Ascending aorta (tissue), 2 donors: ENCODE measurements at regions not wholly inside any gene's neighbourhood (a gene's known extent, or its start where the extent isn't known, plus 50 kb on each side); places are given as distances from the start of the nearest gene placed in this dataset.

Experiments used
- DNase-seq, 2 donors: peaks; one replicate each; pipeline ENCODE4 v3.0.0-alpha.2; 2019; ENCODE audit warnings: low spot score in 2 of 2
- H3K27ac ChIP-seq, 2 donors: fragments of 200-600 bp; sonication (generic); one replicate each; pipeline ENCODE4 v1.5.1; 2016 to 2017; ENCODE audit warnings: mild to moderate bottlenecking in 1 of 2
- H3K27me3 ChIP-seq: fragments of 200-600 bp; sonication (generic); one replicate; pipeline ENCODE4 v1.5.1; 2017
- H3K36me3 ChIP-seq, 2 donors: fragments of 200-600 bp; sonication (generic); one replicate each; pipeline ENCODE4 v1.5.1; 2016
- H3K4me1 ChIP-seq, 2 donors: fragments of 200-600 bp; sonication (generic); one replicate each; pipeline ENCODE4 v1.5.1; 2016 to 2017; ENCODE audit warnings: mild to moderate bottlenecking in 1 of 2
- H3K4me3 ChIP-seq, 2 donors: fragments of 200-600 bp; sonication (generic); one replicate each; pipeline ENCODE4 v1.5.1; 2016 to 2017; ENCODE audit warnings: mild to moderate bottlenecking in 1 of 2
- H3K9me3 ChIP-seq, 2 donors: fragments of 200-600 bp; sonication (generic); one replicate each; pipeline ENCODE4 v1.5.1; 2016
- CTCF ChIP-seq, 3 experiments: fragments of 200-600 bp in 2 of 3; fragments of 450-650 bp in 1 of 3; sonication (generic) in 2 of 3; IDR thresholded peaks; one replicate each; pipeline ENCODE4 v1.5.1; 2016 to 2019; ENCODE audit warnings: antibody characterized with exemption in 3 of 3, mild to moderate bottlenecking in 1 of 3, moderate library complexity in 1 of 3
- intact Hi-C: fragments of 100-400 bp; cut with DNase I; formaldehyde crosslinking; loops from one replicate; pipeline ENCODE4 v1.15.1; 2023

- H3K27ac ChIP-seq = no peak overlapping the region
- intact Hi-C loops = no loop called here
- no peak for TF ChIP-seq CTCF (IDR thresholded peaks at IDR 0.05)
These were observed 97.2 kb downstream of the DMRTA2 start for GRCh38 chr1:50326026-50326425.

GRCh38 chr1:50322579-50322978, 100.7 kb downstream of the DMRTA2 start:
- Histone ChIP-seq H3K27ac (no peak overlapping the region), H3K27me3 (no peaks in the 10 kb centered on the region), H3K9me3 (no peaks in the 10 kb centered on the region), H3K4me1 (no peaks in the 10 kb centered on the region), H3K4me3 (no peak overlapping the region), H3K36me3 (no peaks in the 10 kb centered on the region)
- intact Hi-C loops = no loop called here
- no peak for DNase-seq
- TF ChIP-seq CTCF (IDR thresholded peaks at IDR 0.05) = no peak

More at GRCh38 chr1:50326026-50326425, 97.2 kb downstream of the DMRTA2 start:
- Histone ChIP-seq H3K4me3 (no peak overlapping the region), H3K4me1 (no peaks in the 10 kb centered on the region), H3K36me3 (no peaks in the 10 kb centered on the region), H3K27me3 (no peaks in the 10 kb centered on the region), H3K9me3 (no peaks in the 10 kb centered on the region)
- no peak for DNase-seq

GRCh38 chr1:50318428-50318827, 104.8 kb downstream of the DMRTA2 start:
- H3K4me1 ChIP-seq = no peaks in the 10 kb centered on the region
- H3K36me3 ChIP-seq = no peaks in the 10 kb centered on the region
- no peak overlapping the region for H3K4me3 ChIP-seq
- intact Hi-C loops = no loop called here
- DNase-seq = no peak
- no peak overlapping the region for H3K27ac ChIP-seq
- TF ChIP-seq CTCF (IDR thresholded peaks at IDR 0.05) = no peak
- H3K9me3 ChIP-seq = no peaks in the 10 kb centered on the region
- no peaks in the 10 kb centered on the region for H3K27me3 ChIP-seq

GRCh38 chr1:50308878-50309277, 114.4 kb downstream of the DMRTA2 start:
- H3K9me3 ChIP-seq = no peaks in the 10 kb centered on the region
- intact Hi-C loops = no loop called here
- DNase-seq = no peak
- no peaks in the 10 kb centered on the region for H3K36me3 ChIP-seq
- no peak overlapping the region for H3K4me3 ChIP-seq
- H3K4me1 ChIP-seq = no peaks in the 10 kb centered on the region
- no peak for TF ChIP-seq CTCF (IDR thresholded peaks at IDR 0.05)
- H3K27ac ChIP-seq = no peak overlapping the region
- no peaks in the 10 kb centered on the region for H3K27me3 ChIP-seq

GRCh38 chr1:50305808-50306207, 117.4 kb downstream of the DMRTA2 start:
- Histone ChIP-seq H3K36me3 (no peaks in the 10 kb centered on the region), H3K27me3 (no peaks in the 10 kb centered on the region), H3K4me1 (no peaks in the 10 kb centered on the region), H3K4me3 (no peak overlapping the region), H3K9me3 (no peaks in the 10 kb centered on the region), H3K27ac (no peak overlapping the region)
- DNase-seq = no peak
- TF ChIP-seq CTCF (IDR thresholded peaks at IDR 0.05) = no peak
- intact Hi-C loops = no loop called here

- Histone ChIP-seq H3K4me3 (no peak overlapping the region), H3K4me1 (no peaks in the 10 kb centered on the region), H3K27me3 (no peaks in the 10 kb centered on the region), H3K27ac (no peak overlapping the region), H3K36me3 (no peaks in the 10 kb centered on the region), H3K9me3 (no peaks in the 10 kb centered on the region)
- intact Hi-C loops = no loop called here
- DNase-seq = no peak
- TF ChIP-seq CTCF (IDR thresholded peaks at IDR 0.05) = no peak
These were observed 122.9 kb downstream of the DMRTA2 start for GRCh38 chr1:50300297-50300696.
